Endodermal cell (in vitro differentiated cells): ENCODE measurements at regions not wholly inside any gene's neighbourhood (a gene's known extent, or its start where the extent isn't known, plus 50 kb on each side); places are given as distances from the start of the nearest gene placed in this dataset.

Experiments used
- DNase-seq: peaks from one replicate; pipeline ENCODE4 v3.0.0-alpha.2; 2017
- H3K27ac ChIP-seq: 2 replicates; pipeline ENCODE4 v1.5.1; 2013; ENCODE audit warnings: mild to moderate bottlenecking, low read depth, low read length, moderate library complexity
- H3K27me3 ChIP-seq: 2 replicates; pipeline ENCODE4 v1.6.1; 2013; ENCODE audit warnings: mild to moderate bottlenecking, low read length, moderate library complexity; ENCODE audit not compliant: insufficient read depth, control insufficient read depth, poor library complexity, severe bottlenecking
- H3K36me3 ChIP-seq: 2 replicates; pipeline ENCODE4 v1.7.0; 2013; ENCODE audit warnings: mild to moderate bottlenecking, low read length, moderate library complexity; ENCODE audit not compliant: control insufficient read depth, insufficient read depth
- H3K4me1 ChIP-seq: one replicate; pipeline ENCODE4 v1.7.0; 2013; ENCODE audit warnings: low read length; ENCODE audit not compliant: control insufficient read depth, insufficient read depth
- H3K4me3 ChIP-seq: 2 replicates; pipeline ENCODE4 v1.5.1; 2013; ENCODE audit warnings: mild to moderate bottlenecking, low read length, moderate library complexity
- H3K9ac ChIP-seq: 2 replicates; pipeline ENCODE4 v1.6.1; 2013; ENCODE audit warnings: mild to moderate bottlenecking, low read length, moderate library complexity; ENCODE audit not compliant: poor library complexity, severe bottlenecking; ENCODE audit errors: extremely low read depth
- H3K9me3 ChIP-seq: 2 replicates; pipeline ENCODE4 v1.6.1; 2013; ENCODE audit warnings: mild to moderate bottlenecking, low read length, moderate library complexity; ENCODE audit not compliant: control insufficient read depth
- H3K27ac Mint-ChIP-seq: 2 replicates; pipeline ENCODE4 v1.8.0; 2020; ENCODE audit warnings: mixed read lengths
- H3K27me3 Mint-ChIP-seq: 2 replicates; pipeline ENCODE4 v1.8.0; 2021; ENCODE audit warnings: mild to moderate bottlenecking, mixed read lengths; ENCODE audit not compliant: insufficient read depth
- H3K36me3 Mint-ChIP-seq: 2 replicates; pipeline ENCODE4 v1.8.0; 2020; ENCODE audit warnings: low read depth, mixed read lengths
- H3K4me1 Mint-ChIP-seq: 2 replicates; pipeline ENCODE4 v1.8.0; 2020; ENCODE audit warnings: mixed read lengths
- H3K4me3 Mint-ChIP-seq: 2 replicates; pipeline ENCODE4 v1.8.0; 2020; ENCODE audit warnings: mild to moderate bottlenecking, moderate library complexity, mixed read lengths
- H3K9me3 Mint-ChIP-seq: 2 replicates; pipeline ENCODE4 v1.8.0; 2020; ENCODE audit warnings: mild to moderate bottlenecking, mixed read lengths
- WGBS, 2 experiments: methylation state at CpG; one replicate each; pipeline versions ENCODE4 v1.1.5 to v1.1.7; 2013; ENCODE audit warnings: missing lambda C conversion rate in 2 of 2, mixed read lengths in 1 of 2; ENCODE audit not compliant: insufficient coverage in 1 of 2, insufficient read length in 1 of 2; 5-methylcytosine and 5-hydroxymethylcytosine counted together
- TF ChIP-seq, protein P1 (sequence below): fragments of 200-600 bp; sonication (generic); conservative IDR thresholded peaks from 2 replicates; pipeline ENCODE4 v1.5.0; 2021; ENCODE audit warnings: antibody characterized with exemption, mild to moderate bottlenecking

DNA sequence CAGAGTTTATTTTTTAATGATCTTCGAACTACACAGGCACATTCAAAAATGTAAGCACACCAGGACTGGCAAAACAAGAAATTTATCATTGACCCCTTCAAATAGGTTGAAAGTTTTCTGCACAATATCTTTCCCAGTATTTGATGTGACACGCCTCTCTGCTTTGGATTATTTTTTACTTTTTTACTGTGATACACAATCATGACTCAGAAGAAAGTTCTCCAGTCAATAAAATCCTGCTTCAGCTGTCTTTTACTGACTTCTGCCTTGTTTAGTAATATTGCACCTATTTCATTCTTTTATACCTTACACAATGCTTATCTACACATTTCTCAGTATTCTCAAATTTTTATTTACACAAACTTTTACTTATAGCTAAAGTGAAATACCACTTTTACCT is 1750.4 kb downstream of the PCDH9 start:
- WGBS, 2 experiments = 88 to 100% methylated on average over 2 of the region's 2 CpGs

DNA sequence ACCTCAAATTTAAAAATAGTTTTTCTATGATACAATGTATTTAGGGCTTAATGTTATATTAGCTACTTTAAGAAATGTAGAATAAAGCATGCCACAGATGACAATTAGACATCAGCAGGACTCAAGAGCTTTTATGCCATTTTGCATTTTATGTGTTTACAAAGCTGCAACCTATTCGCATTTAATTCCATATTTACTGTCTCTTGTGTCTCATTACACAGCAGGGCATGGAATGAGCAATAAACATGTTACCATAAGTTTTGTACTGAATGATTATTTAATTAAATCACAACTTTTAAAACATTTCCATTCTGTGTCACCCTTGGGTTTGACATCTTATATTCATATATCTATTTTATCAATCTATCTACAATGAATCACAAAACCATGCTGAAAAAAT is 1756.9 kb downstream of the PCDH9 start:
- DNase-seq = no peak
- WGBS, 2 experiments = 95 to 100% methylated on average over 1 of the region's 1 CpG
- Histone ChIP-seq H3K27me3 (no peaks in the 10 kb centered on the region), H3K4me3 (no peak overlapping the region), H3K9ac (no peak overlapping the region), H3K36me3 (no peaks in the 10 kb centered on the region), H3K4me1 (peaks cover 6% of the 10 kb centered on the region), H3K9me3 (peaks cover 3% of the 10 kb centered on the region), H3K27ac (no peak overlapping the region)
- TF ChIP-seq, protein P1, sequence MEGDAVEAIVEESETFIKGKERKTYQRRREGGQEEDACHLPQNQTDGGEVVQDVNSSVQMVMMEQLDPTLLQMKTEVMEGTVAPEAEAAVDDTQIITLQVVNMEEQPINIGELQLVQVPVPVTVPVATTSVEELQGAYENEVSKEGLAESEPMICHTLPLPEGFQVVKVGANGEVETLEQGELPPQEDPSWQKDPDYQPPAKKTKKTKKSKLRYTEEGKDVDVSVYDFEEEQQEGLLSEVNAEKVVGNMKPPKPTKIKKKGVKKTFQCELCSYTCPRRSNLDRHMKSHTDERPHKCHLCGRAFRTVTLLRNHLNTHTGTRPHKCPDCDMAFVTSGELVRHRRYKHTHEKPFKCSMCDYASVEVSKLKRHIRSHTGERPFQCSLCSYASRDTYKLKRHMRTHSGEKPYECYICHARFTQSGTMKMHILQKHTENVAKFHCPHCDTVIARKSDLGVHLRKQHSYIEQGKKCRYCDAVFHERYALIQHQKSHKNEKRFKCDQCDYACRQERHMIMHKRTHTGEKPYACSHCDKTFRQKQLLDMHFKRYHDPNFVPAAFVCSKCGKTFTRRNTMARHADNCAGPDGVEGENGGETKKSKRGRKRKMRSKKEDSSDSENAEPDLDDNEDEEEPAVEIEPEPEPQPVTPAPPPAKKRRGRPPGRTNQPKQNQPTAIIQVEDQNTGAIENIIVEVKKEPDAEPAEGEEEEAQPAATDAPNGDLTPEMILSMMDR = no peak
- Mint-ChIP-seq H3K4me1 (peaks cover 4% of the 10 kb centered on the region), H3K9me3 (no peaks in the 10 kb centered on the region), H3K36me3 (no peaks in the 10 kb centered on the region), H3K4me3 (no peak overlapping the region), H3K27ac (no peak overlapping the region), H3K27me3 (no peaks in the 10 kb centered on the region)

More for the DNA sequence above, 1750.4 kb downstream of the PCDH9 start:
- H3K27me3 ChIP-seq = no peaks in the 10 kb centered on the region
- H3K4me3 Mint-ChIP-seq = no peak overlapping the region
- H3K36me3 Mint-ChIP-seq = no peaks in the 10 kb centered on the region
- H3K4me3 ChIP-seq = no peak overlapping the region
- no peaks in the 10 kb centered on the region for H3K36me3 ChIP-seq
- peaks cover 3% of the 10 kb centered on the region for H3K9me3 Mint-ChIP-seq
- no peak overlapping the region for H3K27ac ChIP-seq
- no peaks in the 10 kb centered on the region for H3K4me1 Mint-ChIP-seq
- H3K9me3 ChIP-seq = peaks cover under 1% of the 10 kb centered on the region
- H3K27me3 Mint-ChIP-seq = no peaks in the 10 kb centered on the region
- H3K27ac Mint-ChIP-seq = no peak overlapping the region
- H3K9ac ChIP-seq = no peak overlapping the region
- H3K4me1 ChIP-seq = no peaks in the 10 kb centered on the region
- no peak for DNase-seq
- TF ChIP-seq, protein P1 = no peak

DNA sequence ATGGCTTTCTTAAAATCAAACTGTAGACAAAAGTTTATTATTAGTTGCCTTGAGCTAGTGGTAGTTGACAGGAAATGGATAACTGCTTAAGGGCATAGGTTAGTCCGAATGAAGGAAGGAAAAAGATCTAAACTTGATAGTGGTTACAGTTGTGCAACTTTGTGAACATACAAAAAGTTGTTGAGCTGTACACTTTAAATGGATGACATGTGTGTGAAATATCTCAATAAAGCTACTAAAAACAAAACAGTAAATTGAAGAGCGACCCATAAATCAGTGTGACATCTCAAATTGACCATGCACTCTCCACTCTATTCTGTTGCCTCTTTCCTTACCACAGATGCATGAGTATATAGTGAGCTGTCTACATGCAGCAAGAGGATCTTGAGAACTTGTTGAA is 1757.8 kb downstream of the PCDH9 start:
- peaks cover 7% of the 10 kb centered on the region for H3K4me1 ChIP-seq
- no peak overlapping the region for H3K27ac ChIP-seq
- H3K4me3 ChIP-seq = no peak overlapping the region
- Mint-ChIP-seq H3K9me3 (no peaks in the 10 kb centered on the region), H3K36me3 (no peaks in the 10 kb centered on the region), H3K27ac (no peak overlapping the region), H3K4me3 (no peak overlapping the region), H3K27me3 (no peaks in the 10 kb centered on the region), H3K4me1 (peaks cover 4% of the 10 kb centered on the region)
- TF ChIP-seq, protein P1 = no peak
- DNase-seq = no peak
- no peak overlapping the region for H3K9ac ChIP-seq
- WGBS, 2 experiments = 96 to 100% methylated on average over 1 to 2 of the region's 2 CpGs
- peaks cover 3% of the 10 kb centered on the region for H3K9me3 ChIP-seq
- H3K27me3 ChIP-seq = no peaks in the 10 kb centered on the region
- no peaks in the 10 kb centered on the region for H3K36me3 ChIP-seq
